ENCODE measurements at regions not wholly inside any gene's neighbourhood (a gene's known extent, or its start where the extent isn't known, plus 50 kb on each side); places are given as distances from the start of the nearest gene placed in this dataset.

GRCh38 chr1:191528275-191528674 lies 630.0 kb upstream of the RGS18 start:
- FAIRE-seq: no peak

GRCh38 chr1:191530928-191531327 lies 627.3 kb upstream of the RGS18 start:
- no peak for TF ChIP-seq POLR2A (IDR thresholded peaks at IDR 0.05; ENCODE audit: low read depth, low read length)
- DNase-seq (ENCODE audit: insufficient read length, low spot score) (no peak), FAIRE-seq (no peak)

More at GRCh38 chr1:191528275-191528674, 630.0 kb upstream of the RGS18 start:
- no peak for TF ChIP-seq POLR2A (IDR thresholded peaks at IDR 0.05; ENCODE audit: low read depth, low read length)
- no peak for DNase-seq (ENCODE audit: insufficient read length, low spot score)

- TF ChIP-seq POLR2A (IDR thresholded peaks at IDR 0.05; ENCODE audit: low read depth, low read length): no peak
- FAIRE-seq: no peak
- no peak for DNase-seq (ENCODE audit: insufficient read length, low spot score)
Observed at GRCh38 chr1:191533254-191533653, 625.0 kb upstream of the RGS18 start.

- DNase-seq (ENCODE audit: insufficient read length, low spot score): no peak
- no peak for FAIRE-seq
- no peak for TF ChIP-seq POLR2A (IDR thresholded peaks at IDR 0.05; ENCODE audit: low read depth, low read length)
Observed at GRCh38 chr1:191536791-191537429, 621.4 kb upstream of the RGS18 start.

- DNase-seq (ENCODE audit: insufficient read length, low spot score) (no peak), FAIRE-seq (no peak)
- TF ChIP-seq POLR2A (IDR thresholded peaks at IDR 0.05; ENCODE audit: low read depth, low read length): no peak
Observed at GRCh38 chr1:191541758-191542157, 616.5 kb upstream of the RGS18 start.

- FAIRE-seq (no peak), DNase-seq (ENCODE audit: insufficient read length, low spot score) (no peak)
- TF ChIP-seq POLR2A (IDR thresholded peaks at IDR 0.05; ENCODE audit: low read depth, low read length): no peak
Observed at GRCh38 chr1:191542444-191542843, 615.8 kb upstream of the RGS18 start.

GRCh38 chr1:191546803-191547202 lies 611.5 kb upstream of the RGS18 start:
- TF ChIP-seq POLR2A (IDR thresholded peaks at IDR 0.05; ENCODE audit: low read depth, low read length): no peak
- FAIRE-seq (no peak), DNase-seq (ENCODE audit: insufficient read length, low spot score) (no peak)

GRCh38 chr1:191551019-191551418 lies 607.2 kb upstream of the RGS18 start:
- DNase-seq (ENCODE audit: insufficient read length, low spot score) (no peak), FAIRE-seq (no peak)
- no peak for TF ChIP-seq POLR2A (IDR thresholded peaks at IDR 0.05; ENCODE audit: low read depth, low read length)

GRCh38 chr1:191558379-191558778 lies 599.9 kb upstream of the RGS18 start:
- no peak for TF ChIP-seq POLR2A (IDR thresholded peaks at IDR 0.05; ENCODE audit: low read depth, low read length)
- DNase-seq (ENCODE audit: insufficient read length, low spot score) (no peak), FAIRE-seq (no peak)

- FAIRE-seq: no peak
- TF ChIP-seq POLR2A (IDR thresholded peaks at IDR 0.05; ENCODE audit: low read depth, low read length): no peak
- no peak for DNase-seq (ENCODE audit: insufficient read length, low spot score)
Observed at GRCh38 chr1:191561276-191561675, 597.0 kb upstream of the RGS18 start.

- DNase-seq (ENCODE audit: insufficient read length, low spot score): no peak
- TF ChIP-seq POLR2A (IDR thresholded peaks at IDR 0.05; ENCODE audit: low read depth, low read length): no peak
- no peak for FAIRE-seq
Observed at GRCh38 chr1:191564275-191564674, 594.0 kb upstream of the RGS18 start.

- no peak for TF ChIP-seq POLR2A (IDR thresholded peaks at IDR 0.05; ENCODE audit: low read depth, low read length)
- no peak for DNase-seq (ENCODE audit: insufficient read length, low spot score)
- no peak for FAIRE-seq
Observed at GRCh38 chr1:191572479-191572878, 585.8 kb upstream of the RGS18 start.

- no peak for FAIRE-seq
- no peak for DNase-seq (ENCODE audit: insufficient read length, low spot score)
- TF ChIP-seq POLR2A (IDR thresholded peaks at IDR 0.05; ENCODE audit: low read depth, low read length): no peak
Observed at GRCh38 chr1:191575180-191575579, 583.1 kb upstream of the RGS18 start.

GRCh38 chr1:191575746-191576145 lies 582.5 kb upstream of the RGS18 start:
- no peak for TF ChIP-seq POLR2A (IDR thresholded peaks at IDR 0.05; ENCODE audit: low read depth, low read length)
- FAIRE-seq: no peak
- DNase-seq (ENCODE audit: insufficient read length, low spot score): no peak

- FAIRE-seq (no peak), DNase-seq (ENCODE audit: insufficient read length, low spot score) (no peak)
- TF ChIP-seq POLR2A (IDR thresholded peaks at IDR 0.05; ENCODE audit: low read depth, low read length): no peak
Observed at GRCh38 chr1:191577213-191577612, 581.0 kb upstream of the RGS18 start.

- no peak for TF ChIP-seq POLR2A (IDR thresholded peaks at IDR 0.05; ENCODE audit: low read depth, low read length)
- DNase-seq (ENCODE audit: insufficient read length, low spot score): no peak
- FAIRE-seq: no peak
Observed at GRCh38 chr1:191578281-191578680, 580.0 kb upstream of the RGS18 start.

Data from H54 (cell line).